RWPE2 (cell line): ENCODE measurements at regions not wholly inside any gene's neighbourhood (a gene's known extent, or its start where the extent isn't known, plus 50 kb on each side); places are given as distances from the start of the nearest gene placed in this dataset.

Source experiments
- ATAC-seq: fragments of 200-7000 bp; cut with Tn5 transposase; 3 replicates; pipeline ENCODE4 v1.9.1; 2021; ENCODE audit warnings: low read depth
- DNase-seq: peaks from one replicate; pipeline ENCODE4 v3.0.0-alpha.2; 2020; ENCODE audit warnings: low spot score
- H3K27ac ChIP-seq: fragments of 450-650 bp; 2 replicates; pipeline ENCODE4 v1.5.1; 2017; ENCODE audit warnings: mild to moderate bottlenecking; ENCODE audit not compliant: poor library complexity, severe bottlenecking
- H3K27me3 ChIP-seq: fragments of 250-450 bp; sonication (Bioruptor Pico); 2 replicates; pipeline ENCODE4 v1.5.1; 2021; ENCODE audit warnings: mild to moderate bottlenecking, moderate library complexity; ENCODE audit not compliant: insufficient read depth, poor library complexity, severe bottlenecking
- H3K36me3 ChIP-seq: fragments of 250-450 bp; sonication (Bioruptor Pico); 2 replicates; pipeline ENCODE4 v1.5.1; 2020; ENCODE audit warnings: low read depth, mild to moderate bottlenecking, moderate library complexity
- H3K4me1 ChIP-seq: fragments of 250-450 bp; sonication (Bioruptor Pico); 2 replicates; pipeline ENCODE4 v1.5.1; 2021; ENCODE audit warnings: mild to moderate bottlenecking, moderate library complexity; ENCODE audit not compliant: insufficient read depth, poor library complexity, severe bottlenecking
- H3K4me3 ChIP-seq: fragments of 250-450 bp; sonication (Bioruptor Pico); 2 replicates; pipeline ENCODE4 v1.5.1; 2021; ENCODE audit warnings: mild to moderate bottlenecking, moderate library complexity; ENCODE audit not compliant: severe bottlenecking
- H3K9me3 ChIP-seq: fragments of 250-450 bp; sonication (Bioruptor Pico); 2 replicates; pipeline ENCODE4 v1.5.1; 2021; ENCODE audit warnings: mild to moderate bottlenecking, moderate library complexity; ENCODE audit not compliant: severe bottlenecking
- TF ChIP-seq, protein P1 (sequence below): fragments of 450-650 bp; IDR thresholded peaks from one replicate; pipeline ENCODE4 v1.5.1; 2017; ENCODE audit warnings: mild to moderate bottlenecking, moderate library complexity; ENCODE audit not compliant: poor library complexity, severe bottlenecking

DNA sequence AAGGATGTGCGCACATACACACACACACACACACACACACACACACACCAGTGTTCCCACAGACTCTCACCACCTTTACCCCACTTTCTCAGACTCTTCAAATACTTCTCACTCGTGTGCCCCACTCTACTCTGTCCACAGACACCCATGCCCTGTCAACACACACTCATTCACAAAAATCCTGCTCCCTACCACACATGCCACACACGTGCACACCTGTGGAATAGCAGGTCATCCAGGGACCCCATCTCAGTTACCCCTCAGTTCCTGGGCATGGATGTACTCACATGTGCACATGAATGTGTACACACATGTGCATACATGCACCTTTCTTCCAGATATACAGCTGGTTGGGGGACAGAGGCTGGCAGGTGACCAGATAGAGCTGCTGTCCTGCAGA lies 142.9 kb downstream of the EMX2 start:
- H3K9me3 ChIP-seq: no peaks in the 10 kb centered on the region
- H3K4me1 ChIP-seq: peaks cover 9% of the 10 kb centered on the region
- H3K27ac ChIP-seq: no peak overlapping the region
- DNase-seq: no peak
- no peak overlapping the region for H3K4me3 ChIP-seq
- ATAC-seq: no peak
- H3K27me3 ChIP-seq: no peaks in the 10 kb centered on the region
- no peaks in the 10 kb centered on the region for H3K36me3 ChIP-seq
- TF ChIP-seq, protein P1, sequence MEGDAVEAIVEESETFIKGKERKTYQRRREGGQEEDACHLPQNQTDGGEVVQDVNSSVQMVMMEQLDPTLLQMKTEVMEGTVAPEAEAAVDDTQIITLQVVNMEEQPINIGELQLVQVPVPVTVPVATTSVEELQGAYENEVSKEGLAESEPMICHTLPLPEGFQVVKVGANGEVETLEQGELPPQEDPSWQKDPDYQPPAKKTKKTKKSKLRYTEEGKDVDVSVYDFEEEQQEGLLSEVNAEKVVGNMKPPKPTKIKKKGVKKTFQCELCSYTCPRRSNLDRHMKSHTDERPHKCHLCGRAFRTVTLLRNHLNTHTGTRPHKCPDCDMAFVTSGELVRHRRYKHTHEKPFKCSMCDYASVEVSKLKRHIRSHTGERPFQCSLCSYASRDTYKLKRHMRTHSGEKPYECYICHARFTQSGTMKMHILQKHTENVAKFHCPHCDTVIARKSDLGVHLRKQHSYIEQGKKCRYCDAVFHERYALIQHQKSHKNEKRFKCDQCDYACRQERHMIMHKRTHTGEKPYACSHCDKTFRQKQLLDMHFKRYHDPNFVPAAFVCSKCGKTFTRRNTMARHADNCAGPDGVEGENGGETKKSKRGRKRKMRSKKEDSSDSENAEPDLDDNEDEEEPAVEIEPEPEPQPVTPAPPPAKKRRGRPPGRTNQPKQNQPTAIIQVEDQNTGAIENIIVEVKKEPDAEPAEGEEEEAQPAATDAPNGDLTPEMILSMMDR: no peak

DNA sequence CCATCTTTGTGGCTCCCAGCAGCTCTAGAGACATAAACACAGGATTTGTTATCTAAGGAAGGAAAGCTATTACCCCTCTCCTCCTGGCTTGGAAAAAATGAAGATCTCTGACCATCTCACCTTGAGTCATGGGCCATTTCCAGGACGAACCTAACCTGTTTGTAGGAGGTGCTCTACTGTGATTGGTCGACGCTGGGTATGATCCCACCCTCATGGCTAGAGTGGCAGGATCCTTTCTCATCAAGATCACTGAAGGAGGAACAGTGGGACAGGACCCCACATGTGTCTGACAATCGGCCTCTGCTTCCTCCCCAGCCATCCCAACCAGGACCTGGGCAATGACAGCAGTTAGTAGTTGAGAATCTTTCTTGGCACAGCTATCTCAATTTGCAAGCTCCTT lies 144.1 kb downstream of the EMX2 start:
- Histone ChIP-seq H3K9me3 (no peaks in the 10 kb centered on the region), H3K27me3 (no peaks in the 10 kb centered on the region), H3K27ac (no peak overlapping the region), H3K4me3 (no peak overlapping the region), H3K36me3 (no peaks in the 10 kb centered on the region), H3K4me1 (peaks cover 9% of the 10 kb centered on the region)
- DNase-seq (no peak), ATAC-seq (no peak)
- TF ChIP-seq, protein P1: no peak

DNA sequence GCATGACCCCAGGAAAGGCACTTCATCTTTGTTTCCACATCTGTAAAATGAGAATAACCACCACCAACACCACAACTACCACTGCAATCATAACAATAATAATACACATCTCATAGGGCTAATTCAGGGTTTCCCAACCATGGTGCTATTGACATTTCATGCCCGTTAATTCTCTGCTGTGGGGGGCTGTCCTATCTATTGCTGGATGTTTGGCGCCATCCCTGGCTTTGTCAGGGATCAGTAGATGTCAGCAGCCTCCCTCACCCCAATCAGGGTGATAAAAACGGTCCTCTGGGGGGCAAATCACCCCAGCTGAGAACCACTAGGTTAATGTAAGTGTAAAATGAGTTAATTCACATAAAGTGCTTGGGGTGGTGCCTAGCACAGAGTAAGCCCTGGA lies 145.8 kb downstream of the EMX2 start:
- DNase-seq: no peak
- H3K9me3 ChIP-seq: no peaks in the 10 kb centered on the region
- TF ChIP-seq, protein P1: no peak
- no peak for ATAC-seq
- H3K36me3 ChIP-seq: no peaks in the 10 kb centered on the region
- H3K27ac ChIP-seq: no peak overlapping the region
- H3K4me1 ChIP-seq: peaks cover 9% of the 10 kb centered on the region
- H3K27me3 ChIP-seq: no peaks in the 10 kb centered on the region
- no peak overlapping the region for H3K4me3 ChIP-seq

DNA sequence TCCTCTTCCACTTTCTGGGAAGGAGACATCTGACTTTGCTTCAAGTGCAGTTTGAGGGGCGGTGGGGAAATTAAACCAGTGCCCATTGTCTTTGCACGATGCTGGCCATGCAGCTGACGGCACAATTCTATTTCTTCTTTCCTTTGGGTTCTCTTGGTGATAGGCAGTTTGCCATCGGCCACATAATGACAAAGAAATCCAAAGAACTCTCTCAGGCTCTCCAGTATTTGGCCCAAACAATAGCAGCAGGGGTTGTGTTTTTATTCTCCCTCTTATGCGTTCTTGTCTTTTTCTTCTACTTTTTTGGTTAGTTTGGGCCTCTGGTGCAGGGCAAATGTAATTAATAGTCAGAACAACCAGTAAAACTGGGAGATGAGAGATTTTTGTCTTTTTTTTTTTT lies 147.0 kb downstream of the EMX2 start:
- TF ChIP-seq, protein P1: no peak
- no peak for ATAC-seq

DNA sequence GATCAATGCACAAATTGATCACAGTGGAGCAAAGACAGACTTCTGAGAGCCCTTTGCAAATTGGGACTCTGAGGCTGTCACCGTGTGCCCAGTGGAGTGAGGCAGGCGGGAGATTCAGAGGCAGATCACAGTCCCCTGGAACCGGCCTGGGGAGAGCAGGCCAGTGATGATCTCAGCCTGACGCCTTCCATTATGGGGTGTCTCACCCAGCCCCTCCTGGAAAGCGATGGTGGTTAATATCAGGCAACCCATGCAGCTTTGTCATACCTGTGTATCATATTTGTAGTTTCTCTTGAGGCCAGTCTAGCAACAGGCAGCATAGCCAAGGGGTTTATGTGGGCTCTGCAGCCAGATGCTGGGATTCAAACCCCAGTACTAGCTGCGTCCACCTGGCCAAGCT lies 147.8 kb downstream of the EMX2 start:
- ATAC-seq: no peak
- H3K9me3 ChIP-seq: no peaks in the 10 kb centered on the region
- no peak for DNase-seq
- H3K36me3 ChIP-seq: no peaks in the 10 kb centered on the region
- H3K27me3 ChIP-seq: no peaks in the 10 kb centered on the region
- TF ChIP-seq, protein P1: no peak
- no peaks in the 10 kb centered on the region for H3K4me1 ChIP-seq
- H3K27ac ChIP-seq: no peak overlapping the region
- no peak overlapping the region for H3K4me3 ChIP-seq

More for the DNA sequence above, 147.0 kb downstream of the EMX2 start:
- Histone ChIP-seq H3K4me1 (peaks cover 5% of the 10 kb centered on the region), H3K27ac (no peak overlapping the region), H3K36me3 (no peaks in the 10 kb centered on the region), H3K4me3 (no peak overlapping the region), H3K9me3 (no peaks in the 10 kb centered on the region), H3K27me3 (no peaks in the 10 kb centered on the region)
- no peak for DNase-seq
